C4-2B (cell line): ENCODE measurements at regions not wholly inside any gene's neighbourhood (a gene's known extent, or its start where the extent isn't known, plus 50 kb on each side); places are given as distances from the start of the nearest gene placed in this dataset.

Experiments used
- ZFX ChIP-seq: fragments of 450-650 bp; IDR thresholded peaks from 2 replicates; pipeline ENCODE4 v1.6.1; 2017
- TF ChIP-seq, protein P1 (sequence below): fragments of 450-650 bp; conservative IDR thresholded peaks from 2 replicates; pipeline ENCODE4 v1.5.1; 2017; ENCODE audit warnings: mild to moderate bottlenecking

DNA sequence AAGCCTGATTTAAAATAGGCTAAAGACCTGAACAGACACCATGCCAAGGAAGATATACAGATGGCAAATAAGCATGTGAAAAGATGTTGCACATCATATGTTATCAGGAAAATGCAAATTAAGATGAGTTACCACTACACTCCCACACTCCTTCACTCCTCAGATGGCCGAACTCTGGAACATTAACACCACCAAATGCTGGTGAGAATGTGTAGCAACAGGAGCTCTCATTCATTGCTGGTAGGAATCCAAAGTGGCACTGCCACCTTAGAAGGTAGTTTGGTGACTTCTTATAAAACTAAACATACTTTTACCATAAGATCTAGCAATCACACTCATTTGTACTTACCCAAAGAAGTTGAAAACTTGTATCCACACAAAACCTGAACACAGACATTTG, 2047.3 kb downstream of the LRRC4C start:
- TF ChIP-seq, protein P1, sequence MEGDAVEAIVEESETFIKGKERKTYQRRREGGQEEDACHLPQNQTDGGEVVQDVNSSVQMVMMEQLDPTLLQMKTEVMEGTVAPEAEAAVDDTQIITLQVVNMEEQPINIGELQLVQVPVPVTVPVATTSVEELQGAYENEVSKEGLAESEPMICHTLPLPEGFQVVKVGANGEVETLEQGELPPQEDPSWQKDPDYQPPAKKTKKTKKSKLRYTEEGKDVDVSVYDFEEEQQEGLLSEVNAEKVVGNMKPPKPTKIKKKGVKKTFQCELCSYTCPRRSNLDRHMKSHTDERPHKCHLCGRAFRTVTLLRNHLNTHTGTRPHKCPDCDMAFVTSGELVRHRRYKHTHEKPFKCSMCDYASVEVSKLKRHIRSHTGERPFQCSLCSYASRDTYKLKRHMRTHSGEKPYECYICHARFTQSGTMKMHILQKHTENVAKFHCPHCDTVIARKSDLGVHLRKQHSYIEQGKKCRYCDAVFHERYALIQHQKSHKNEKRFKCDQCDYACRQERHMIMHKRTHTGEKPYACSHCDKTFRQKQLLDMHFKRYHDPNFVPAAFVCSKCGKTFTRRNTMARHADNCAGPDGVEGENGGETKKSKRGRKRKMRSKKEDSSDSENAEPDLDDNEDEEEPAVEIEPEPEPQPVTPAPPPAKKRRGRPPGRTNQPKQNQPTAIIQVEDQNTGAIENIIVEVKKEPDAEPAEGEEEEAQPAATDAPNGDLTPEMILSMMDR = no peak
- TF ChIP-seq ZFX = no peak
